ENCODE measurements at regions not wholly inside any gene's neighbourhood (a gene's known extent, or its start where the extent isn't known, plus 50 kb on each side); places are given as distances from the start of the nearest gene placed in this dataset.

DNA sequence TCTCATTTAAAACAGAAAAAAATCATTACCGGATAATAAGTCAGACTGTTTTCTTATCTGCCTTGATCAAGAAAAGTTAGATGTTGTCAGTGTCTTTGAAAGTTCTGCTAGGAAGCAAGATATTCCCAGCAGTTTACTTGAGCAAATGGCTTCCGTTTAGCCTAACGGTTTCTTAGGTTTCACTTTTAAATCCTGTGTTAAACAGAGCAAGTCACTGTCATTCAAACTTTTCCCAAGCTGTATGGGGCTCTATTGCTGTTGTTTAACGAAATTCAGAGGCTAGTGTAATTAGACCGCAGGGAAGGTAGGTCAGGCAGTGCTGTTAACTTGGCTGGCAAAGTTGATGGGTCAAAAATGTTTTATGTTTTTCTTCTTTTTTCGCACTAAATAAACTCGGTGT is 80.3 kb upstream of the NEIL3 start:
- TF ChIP-seq TAF1 (IDR thresholded peaks at IDR 0.05; ENCODE audit: borderline replicate concordance, insufficient read depth, low read length) (no peak), POLR2AphosphoS5 (IDR thresholded peaks at IDR 0.05; ENCODE audit: low read depth, low read length) (no peak), REST (IDR thresholded peaks at IDR 0.05; ENCODE audit: insufficient read depth in 1 of 2, low read depth in 2 of 2, low read length in 2 of 2) (no peak)

Measured in PFSK-1 (cell line).